Activated CD8-positive, alpha-beta memory T cell treated with anti-CD3 and anti-CD28 coated beads for 4 hours (primary cell): ENCODE measurements at regions not wholly inside any gene's neighbourhood (a gene's known extent, or its start where the extent isn't known, plus 50 kb on each side); places are given as distances from the start of the nearest gene placed in this dataset.

Experiments used
- DNase-seq, 2 donors: peaks; one replicate each; pipeline ENCODE4 v3.0.0-alpha.2; 2020; ENCODE audit warnings: low read depth in 2 of 2

DNA sequence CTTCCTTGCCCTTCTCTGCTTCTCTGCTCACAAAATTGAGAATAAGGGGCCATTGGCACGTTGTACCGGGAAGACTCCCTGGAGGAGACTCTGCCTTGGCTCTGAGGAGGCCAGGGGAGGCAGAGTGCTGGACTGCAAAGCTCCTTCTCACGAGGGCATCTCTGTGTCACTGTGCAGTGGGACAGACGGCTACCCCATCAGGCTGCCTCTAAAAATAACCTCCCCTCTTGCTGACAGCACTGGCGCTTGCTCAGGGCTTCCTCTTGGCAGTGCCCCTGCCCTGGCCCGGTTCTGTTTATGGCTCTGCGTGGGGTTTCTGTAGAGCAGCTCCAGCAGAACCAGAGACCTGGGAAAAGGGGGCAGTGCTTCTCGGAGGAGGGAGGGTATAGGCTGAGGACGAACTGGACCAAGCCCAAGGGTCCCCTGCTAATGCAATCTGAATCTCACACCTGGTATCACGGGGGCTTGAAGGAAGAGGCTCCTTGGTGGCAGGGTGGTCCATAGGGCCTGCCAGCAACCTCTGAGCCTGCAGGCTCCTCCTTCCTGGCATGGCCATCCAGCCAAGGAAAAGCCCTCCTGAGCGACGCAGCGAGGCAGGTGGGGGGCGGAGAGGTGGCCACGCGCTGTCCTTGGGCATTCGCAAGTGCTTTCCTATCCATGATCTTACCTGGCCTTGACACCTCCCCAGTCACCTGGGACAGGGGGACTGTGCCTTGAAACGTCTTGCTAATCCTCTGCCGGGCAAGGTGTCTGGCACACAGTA is 63.3 kb upstream of the TLE3 start:
- no peak for DNase-seq

DNA sequence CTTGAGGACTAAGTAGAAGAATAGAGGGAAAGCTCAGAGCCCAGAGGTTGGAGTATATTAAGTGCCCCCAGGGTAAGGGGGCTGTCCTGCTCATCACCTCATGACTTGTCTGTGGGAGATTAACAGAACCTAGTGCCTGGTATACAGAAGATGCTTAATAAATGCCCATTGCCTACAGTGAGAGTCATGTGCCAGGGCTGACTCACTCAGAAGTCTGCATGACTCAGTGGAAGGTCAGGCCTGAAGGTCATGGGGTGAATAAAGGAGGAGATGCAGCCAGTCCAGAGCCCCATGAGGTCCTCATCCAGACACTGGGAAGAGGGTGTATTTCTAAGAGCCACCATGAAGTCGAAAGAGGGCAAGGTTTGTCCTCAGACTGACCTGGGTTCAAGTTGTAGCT is 62.5 kb upstream of the TLE3 start:
- DNase-seq: no peak

DNA sequence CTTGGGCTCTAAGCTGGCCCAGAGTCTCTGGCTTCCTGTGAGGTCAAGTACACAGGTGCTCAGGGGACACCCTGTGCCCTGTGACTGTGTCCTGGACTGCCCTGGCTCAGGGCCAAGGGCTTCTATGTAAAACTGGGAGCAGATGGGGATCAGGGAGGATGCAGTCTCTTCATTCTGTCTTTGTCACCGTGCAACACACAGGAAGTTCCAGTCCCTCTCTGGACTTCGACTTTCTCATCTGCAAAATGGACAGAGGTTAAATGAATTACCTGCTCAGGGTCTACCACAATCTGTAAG is 61.9 kb upstream of the TLE3 start:
- DNase-seq: no peak

DNA sequence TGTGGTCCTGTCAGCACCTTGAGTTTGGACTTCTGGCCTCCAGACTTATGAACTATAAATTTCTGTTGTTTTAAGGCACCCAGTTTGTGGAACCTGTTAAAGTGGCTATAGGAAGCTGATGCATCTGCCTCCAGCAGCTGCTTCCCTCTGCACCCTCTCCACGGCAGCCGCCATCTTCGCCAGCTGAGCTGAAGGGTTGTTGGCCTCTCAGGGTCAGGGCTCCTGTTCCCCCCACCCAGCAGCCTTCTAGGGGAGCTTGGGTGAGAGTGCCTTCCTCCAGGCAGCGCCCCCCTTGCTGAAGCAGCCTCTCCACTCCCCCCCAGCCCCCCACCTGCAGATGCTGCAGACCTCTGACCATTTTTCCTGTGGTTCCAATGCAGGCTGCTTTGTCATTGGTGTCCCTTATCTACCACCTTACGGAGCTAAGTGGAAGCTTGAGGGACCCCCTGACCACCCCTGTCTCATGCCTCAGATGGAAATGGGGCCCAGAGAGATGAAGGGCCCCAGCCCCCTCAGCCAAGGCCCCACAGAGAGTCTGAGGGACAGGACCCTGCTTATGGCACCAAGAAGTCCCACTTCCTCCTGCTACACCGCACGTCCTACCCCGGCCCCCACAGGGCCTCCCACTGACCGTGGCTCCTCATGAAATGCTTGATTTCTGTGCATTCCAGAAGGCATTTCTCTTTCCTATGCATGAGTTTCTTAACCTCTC is 61.4 kb upstream of the TLE3 start:
- DNase-seq: no peak

DNA sequence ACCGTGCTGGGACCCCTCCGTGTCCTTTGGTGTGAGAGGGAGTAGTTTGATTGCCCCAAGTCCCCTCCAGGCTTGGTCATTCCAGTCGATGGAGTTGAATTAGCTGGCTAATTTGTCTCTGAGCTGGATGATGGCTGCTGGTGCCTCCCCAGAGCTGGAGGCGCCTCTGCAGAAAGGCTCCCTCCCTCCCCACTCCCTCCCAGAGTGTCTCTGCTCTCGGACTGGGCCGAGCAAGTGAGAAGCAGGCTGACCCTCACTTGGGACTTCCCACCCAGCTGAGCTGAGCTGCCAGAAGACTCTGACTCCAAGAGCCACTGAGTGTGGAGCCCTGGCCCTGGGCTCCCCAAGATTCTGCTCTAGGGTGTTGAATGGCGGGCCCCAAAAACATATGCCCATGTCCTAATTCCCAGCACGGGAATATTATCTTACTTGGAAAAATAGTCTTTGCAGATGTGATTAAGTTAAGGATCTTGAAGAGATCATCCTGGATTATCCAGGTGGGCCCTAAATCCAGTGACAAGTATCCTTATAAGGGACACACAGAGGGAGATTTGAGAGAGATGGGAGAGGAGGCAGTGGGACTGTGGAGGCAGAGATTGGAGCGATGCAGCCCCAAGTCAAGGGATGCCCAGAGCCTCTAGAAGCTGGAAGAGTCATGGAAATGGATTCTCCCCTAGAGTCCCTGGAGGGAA is 60.7 kb upstream of the TLE3 start:
- DNase-seq: no peak

DNA sequence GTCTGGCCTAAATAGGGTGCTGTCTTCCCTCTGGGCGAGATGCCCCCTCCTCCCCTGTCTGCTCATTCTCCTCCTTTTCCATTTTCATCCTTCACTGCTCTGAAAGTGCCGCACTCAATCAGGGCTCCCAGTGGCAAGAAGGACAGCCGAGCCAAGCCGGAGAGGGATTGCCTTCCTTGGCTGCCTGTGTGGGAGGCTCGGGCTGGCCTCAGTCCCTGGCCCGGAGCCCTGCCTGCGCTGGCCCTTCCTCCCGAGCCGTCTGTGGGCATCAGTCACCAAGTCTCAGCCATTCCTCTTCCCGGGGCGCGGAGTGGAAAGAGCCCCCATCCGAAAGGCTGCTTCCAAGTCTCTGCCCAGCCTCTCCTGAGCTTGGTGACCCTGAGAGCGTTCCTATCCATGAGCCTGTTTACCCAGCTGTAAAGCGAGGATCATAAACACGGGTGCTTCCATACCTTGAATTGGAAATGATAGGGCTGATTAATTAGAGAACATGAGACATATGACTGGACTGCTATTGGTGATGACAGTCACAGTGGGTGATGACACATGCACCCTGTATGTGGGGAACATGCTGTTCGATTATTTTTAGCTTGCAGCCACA is 59.1 kb upstream of the TLE3 start:
- no peak for DNase-seq

DNA sequence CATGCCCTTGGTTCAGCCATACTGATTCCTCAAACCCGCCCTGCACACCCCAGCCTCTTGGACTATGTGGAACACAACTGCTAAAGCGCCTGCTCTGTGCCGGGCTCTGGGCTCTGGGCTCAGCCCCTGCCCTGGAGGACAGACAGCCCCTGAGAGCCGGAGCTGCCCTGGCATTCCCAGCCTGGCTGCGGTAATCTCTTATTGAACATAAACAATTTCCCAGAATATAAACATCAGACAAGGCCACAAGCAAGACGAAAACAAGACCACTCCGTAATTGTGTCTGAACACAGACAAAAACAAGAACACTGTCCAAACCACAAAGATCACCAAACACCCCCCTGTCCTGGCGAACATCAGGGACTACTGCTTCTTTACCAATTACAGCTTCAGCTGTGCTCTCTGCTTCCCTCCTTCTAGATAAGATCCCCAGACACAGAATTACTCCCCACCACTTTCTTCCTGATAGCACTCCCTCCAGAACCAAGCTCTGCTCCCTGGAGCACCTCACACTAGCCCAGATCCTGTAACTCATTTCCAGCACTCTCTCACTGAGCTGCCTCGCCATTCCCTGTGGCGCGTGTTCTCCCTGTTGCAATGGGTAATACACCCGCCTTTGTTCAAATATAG is 57.1 kb upstream of the TLE3 start:
- no peak for DNase-seq

DNA sequence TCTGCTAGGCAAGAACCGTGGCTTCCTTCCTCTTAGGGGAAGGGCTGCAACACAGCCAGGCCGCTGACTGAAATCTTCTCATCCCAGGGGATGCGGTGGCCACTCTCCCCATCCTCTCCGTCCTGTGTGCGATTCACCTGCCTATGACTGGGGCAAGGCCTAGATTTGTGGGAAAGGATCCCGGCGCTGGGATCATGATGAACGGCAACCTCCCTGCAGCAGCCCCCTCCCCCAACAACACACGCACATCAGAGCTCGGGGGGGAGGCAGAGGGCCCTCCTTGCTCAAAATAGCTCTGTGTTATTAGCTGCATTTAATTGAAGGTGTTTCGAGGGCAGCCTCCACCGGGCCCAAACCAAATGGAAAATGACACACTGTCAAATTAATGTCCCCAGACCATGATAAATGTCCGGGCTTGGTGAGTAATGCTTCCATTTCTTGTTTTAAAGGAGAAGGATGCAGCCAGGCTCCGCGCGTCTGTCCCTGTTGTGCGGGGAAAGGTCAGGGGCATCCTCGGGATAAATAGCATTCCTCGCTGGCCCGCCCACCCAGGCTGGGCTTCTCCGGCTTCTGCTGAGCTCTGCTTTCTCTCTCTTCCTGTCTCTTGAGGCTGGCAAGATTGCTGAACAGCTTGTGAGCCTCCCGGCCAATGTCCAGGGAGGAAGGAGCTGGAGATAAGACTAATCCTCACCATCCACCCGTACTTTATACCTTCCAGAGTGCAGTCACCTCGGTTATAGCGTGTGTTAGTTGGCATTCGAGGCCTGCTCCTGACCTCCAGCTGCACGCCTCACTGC is 56.4 kb upstream of the TLE3 start:
- no peak for DNase-seq

DNA sequence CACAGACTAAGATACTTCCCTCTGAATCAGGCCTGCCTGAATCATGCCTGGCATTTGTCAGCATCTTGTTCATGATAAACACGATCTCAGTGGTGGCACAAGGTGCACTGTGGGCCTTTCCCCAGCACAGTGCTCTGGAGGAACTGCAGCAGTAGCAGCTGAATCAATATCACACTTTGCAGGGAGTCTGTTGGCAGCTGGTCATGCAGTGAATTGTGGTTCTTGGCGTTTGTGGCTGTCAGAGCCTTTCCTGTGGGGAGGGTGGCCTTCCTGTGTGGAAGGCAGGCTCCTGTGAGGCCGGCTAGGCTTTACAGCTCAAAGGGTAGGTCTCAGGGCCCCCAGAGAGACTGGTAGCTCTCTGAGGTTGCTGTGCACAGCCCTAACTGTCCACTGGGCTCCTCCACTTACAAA is 54.4 kb upstream of the TLE3 start:
- DNase-seq: no peak

DNA sequence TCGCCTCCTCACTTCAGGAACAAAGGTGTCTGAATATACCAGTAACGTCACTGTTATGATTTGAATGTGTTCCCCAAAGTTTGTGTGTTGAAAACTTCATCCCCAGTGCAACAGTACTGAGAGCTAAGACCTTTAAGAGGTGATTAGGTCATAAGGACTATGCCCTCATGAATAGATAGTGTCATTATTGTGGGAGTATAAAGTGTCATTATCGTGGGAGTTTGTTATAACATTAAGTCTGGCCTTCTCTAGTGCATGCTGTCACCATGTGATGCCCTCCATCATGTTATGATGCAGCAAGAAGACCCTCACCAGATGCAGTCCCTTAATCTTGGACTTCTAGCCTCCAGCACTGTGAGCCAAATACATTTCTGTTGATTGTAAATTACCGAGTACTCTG is 53.7 kb upstream of the TLE3 start:
- no peak for DNase-seq

DNA sequence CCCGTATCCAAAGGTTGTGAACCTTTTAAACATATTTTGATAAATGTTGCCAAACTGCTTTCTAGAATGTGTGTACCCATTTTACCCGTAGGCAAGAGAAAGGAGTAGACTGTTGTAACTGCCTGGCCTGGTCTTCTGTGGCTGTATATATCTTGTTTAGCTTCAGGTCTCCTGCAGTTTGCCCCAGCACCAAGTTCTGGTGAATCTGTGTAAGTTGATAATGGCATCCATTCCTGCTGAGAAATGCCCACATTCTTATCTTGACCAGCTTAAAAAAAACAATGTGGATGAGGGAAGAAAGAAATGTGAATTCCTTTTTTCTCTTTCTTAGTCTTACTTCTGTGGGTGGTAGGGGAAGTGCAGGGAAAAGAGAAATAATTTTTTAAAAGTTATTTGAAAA is 53.3 kb upstream of the TLE3 start:
- no peak for DNase-seq

DNA sequence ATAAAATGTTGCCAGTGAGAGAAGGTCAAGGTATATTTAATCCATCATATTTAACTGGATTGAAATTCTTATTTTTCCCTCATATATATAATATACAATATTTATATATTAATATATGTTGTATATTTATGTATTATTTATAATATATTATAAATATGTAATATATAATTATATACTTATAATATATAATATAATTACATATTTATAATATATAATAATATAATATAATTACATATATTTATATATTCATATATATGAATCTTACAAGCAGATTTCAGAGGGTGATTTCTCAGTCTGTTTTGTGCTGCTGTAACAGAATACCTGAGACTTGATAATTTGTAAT is 52.7 kb upstream of the TLE3 start:
- DNase-seq: no peak

DNA sequence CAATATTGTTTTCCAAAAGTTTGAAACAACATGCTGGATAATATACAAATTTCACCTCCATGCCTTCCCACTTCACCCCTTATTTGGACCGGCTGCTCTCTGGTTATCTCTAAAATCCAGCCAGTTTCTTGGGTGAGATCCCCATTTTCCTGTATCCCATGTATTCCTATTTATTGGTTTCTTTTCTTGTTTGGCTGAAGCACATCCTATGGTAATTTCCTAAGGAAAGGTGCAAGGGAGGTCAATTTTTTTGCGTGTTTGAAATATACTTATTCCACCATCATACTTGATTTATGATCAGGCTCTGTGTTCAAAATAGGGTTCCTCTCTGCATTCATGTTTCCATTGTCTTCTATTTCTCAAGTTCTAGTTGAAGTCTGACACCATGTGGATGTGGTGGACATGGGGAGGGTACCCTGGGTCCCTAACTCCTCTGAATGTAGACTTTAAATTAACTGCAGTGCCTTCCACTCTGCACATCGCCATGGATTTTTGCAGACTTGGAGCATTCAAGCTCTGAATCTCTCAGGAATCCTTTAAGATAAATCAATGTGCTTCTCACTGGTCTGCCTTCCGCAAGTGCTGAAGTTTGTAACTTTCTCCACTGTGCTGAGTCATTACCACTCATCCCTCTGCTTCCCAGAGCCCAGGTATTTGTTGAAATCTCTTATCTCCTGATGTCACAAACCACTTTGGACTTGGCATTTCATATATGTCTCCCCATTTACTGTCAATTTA is 52.1 kb upstream of the TLE3 start:
- no peak for DNase-seq

DNA sequence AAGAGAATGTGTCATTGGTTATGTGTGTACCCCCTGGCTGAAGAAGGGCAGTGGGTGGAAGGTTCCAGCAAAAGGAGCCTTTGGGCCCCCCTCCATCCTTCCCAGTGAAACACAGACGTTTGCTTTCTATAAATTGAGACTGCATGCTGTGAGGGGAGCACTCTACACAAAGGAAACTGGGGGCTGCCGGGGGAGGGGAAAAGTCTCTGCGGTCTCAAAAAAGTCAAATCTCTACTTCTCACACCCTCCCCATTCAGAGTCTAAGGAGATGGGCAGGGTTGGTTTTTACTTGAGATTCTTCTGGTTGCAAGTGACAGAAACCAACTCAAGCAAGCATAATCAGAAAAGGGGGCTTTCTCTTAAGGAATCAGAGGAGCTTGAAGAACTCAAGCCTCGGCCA is 50.1 kb upstream of the TLE3 start:
- no peak for DNase-seq
